HL-60 (cell line): ENCODE measurements at regions not wholly inside any gene's neighbourhood (a gene's known extent, or its start where the extent isn't known, plus 50 kb on each side); places are given as distances from the start of the nearest gene placed in this dataset.
"Not testable (repeated sequence)": the region's sequence is repeated elsewhere in the genome, so short reads cannot be mapped to it uniquely, and the experiment has no call there.

ENCODE experiments used
- POLR2AphosphoS5 ChIP-seq: IDR thresholded peaks from 2 replicates; pipeline ENCODE4 v1.6.1; 2012; ENCODE audit warnings: low read depth
- SPI1 ChIP-seq: IDR thresholded peaks from 2 replicates; pipeline ENCODE4 v1.6.1; 2012; ENCODE audit warnings: low read depth, mild to moderate bottlenecking, borderline replicate concordance
- TF ChIP-seq, protein P1 (sequence below): IDR thresholded peaks from 2 replicates; pipeline ENCODE4 v1.6.1; 2012; ENCODE audit warnings: low read depth; ENCODE audit not compliant: insufficient replicate concordance
- TF ChIP-seq, protein P2 (sequence below): IDR thresholded peaks from one replicate; pipeline ENCODE4 v1.5.1; 2011; ENCODE audit warnings: low read length, control low read depth, inconsistent platforms; ENCODE audit not compliant: insufficient read depth

DNA sequence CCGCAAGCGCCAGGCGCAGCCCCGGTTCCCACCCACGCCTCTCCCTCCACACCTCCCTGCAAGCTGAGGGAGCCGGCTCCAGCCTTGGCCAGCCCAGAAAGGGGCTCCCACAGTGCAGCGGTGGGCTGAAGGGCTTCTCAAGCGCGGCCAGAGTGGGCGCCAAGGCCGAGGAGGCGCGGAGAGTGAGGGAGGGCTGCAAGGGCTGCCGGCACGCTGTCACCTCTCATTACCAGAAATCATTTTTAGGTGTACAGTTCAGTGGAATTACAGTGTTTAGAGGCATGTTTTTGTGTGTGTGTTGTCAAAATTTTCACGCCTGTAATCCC lies 94.8 kb upstream of the KDM7A start:
- not testable (repeated sequence) for TF ChIP-seq POLR2AphosphoS5, SPI1
- TF ChIP-seq, protein P1, sequence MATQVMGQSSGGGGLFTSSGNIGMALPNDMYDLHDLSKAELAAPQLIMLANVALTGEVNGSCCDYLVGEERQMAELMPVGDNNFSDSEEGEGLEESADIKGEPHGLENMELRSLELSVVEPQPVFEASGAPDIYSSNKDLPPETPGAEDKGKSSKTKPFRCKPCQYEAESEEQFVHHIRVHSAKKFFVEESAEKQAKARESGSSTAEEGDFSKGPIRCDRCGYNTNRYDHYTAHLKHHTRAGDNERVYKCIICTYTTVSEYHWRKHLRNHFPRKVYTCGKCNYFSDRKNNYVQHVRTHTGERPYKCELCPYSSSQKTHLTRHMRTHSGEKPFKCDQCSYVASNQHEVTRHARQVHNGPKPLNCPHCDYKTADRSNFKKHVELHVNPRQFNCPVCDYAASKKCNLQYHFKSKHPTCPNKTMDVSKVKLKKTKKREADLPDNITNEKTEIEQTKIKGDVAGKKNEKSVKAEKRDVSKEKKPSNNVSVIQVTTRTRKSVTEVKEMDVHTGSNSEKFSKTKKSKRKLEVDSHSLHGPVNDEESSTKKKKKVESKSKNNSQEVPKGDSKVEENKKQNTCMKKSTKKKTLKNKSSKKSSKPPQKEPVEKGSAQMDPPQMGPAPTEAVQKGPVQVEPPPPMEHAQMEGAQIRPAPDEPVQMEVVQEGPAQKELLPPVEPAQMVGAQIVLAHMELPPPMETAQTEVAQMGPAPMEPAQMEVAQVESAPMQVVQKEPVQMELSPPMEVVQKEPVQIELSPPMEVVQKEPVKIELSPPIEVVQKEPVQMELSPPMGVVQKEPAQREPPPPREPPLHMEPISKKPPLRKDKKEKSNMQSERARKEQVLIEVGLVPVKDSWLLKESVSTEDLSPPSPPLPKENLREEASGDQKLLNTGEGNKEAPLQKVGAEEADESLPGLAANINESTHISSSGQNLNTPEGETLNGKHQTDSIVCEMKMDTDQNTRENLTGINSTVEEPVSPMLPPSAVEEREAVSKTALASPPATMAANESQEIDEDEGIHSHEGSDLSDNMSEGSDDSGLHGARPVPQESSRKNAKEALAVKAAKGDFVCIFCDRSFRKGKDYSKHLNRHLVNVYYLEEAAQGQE = not testable (repeated sequence)
- TF ChIP-seq, protein P2, sequence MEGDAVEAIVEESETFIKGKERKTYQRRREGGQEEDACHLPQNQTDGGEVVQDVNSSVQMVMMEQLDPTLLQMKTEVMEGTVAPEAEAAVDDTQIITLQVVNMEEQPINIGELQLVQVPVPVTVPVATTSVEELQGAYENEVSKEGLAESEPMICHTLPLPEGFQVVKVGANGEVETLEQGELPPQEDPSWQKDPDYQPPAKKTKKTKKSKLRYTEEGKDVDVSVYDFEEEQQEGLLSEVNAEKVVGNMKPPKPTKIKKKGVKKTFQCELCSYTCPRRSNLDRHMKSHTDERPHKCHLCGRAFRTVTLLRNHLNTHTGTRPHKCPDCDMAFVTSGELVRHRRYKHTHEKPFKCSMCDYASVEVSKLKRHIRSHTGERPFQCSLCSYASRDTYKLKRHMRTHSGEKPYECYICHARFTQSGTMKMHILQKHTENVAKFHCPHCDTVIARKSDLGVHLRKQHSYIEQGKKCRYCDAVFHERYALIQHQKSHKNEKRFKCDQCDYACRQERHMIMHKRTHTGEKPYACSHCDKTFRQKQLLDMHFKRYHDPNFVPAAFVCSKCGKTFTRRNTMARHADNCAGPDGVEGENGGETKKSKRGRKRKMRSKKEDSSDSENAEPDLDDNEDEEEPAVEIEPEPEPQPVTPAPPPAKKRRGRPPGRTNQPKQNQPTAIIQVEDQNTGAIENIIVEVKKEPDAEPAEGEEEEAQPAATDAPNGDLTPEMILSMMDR = not testable (repeated sequence)
